ENCODE measurements at regions not wholly inside any gene's neighbourhood (a gene's known extent, or its start where the extent isn't known, plus 50 kb on each side); places are given as distances from the start of the nearest gene placed in this dataset.

DNA sequence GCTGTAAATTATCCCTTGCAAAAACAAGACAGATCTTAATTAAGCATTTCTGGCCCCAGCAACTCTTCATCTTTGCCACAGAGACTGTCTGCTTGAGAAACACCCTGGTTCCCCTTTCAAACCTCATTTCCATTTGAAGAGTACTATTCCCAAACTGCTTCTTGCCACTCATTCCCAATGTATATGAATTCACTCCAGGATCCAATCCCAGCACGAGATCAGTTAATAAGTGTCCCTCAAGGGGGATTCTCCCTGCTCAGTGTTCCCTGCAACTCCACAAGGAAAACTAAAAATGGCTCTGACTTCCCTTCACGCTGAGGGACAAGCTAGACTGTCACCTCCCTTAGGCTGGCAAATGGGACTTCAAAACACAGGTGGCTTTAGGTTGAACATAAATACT, 173.2 kb downstream of the SIPA1L2 start:
- no peak overlapping the region for H3K4me3 ChIP-seq (replicated peaks; ENCODE audit: low read depth, low read length)
- no peaks in the 10 kb centered on the region for H3K36me3 ChIP-seq (ENCODE audit: control insufficient read depth, insufficient read depth, low read length)
- H3K27me3 ChIP-seq (replicated peaks; ENCODE audit: control insufficient read depth, insufficient read depth, low read length): no peaks in the 10 kb centered on the region
- TF ChIP-seq, protein P1, sequence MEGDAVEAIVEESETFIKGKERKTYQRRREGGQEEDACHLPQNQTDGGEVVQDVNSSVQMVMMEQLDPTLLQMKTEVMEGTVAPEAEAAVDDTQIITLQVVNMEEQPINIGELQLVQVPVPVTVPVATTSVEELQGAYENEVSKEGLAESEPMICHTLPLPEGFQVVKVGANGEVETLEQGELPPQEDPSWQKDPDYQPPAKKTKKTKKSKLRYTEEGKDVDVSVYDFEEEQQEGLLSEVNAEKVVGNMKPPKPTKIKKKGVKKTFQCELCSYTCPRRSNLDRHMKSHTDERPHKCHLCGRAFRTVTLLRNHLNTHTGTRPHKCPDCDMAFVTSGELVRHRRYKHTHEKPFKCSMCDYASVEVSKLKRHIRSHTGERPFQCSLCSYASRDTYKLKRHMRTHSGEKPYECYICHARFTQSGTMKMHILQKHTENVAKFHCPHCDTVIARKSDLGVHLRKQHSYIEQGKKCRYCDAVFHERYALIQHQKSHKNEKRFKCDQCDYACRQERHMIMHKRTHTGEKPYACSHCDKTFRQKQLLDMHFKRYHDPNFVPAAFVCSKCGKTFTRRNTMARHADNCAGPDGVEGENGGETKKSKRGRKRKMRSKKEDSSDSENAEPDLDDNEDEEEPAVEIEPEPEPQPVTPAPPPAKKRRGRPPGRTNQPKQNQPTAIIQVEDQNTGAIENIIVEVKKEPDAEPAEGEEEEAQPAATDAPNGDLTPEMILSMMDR (IDR thresholded peaks at IDR 0.05; ENCODE audit: insufficient read depth, low read length, poor library complexity, severe bottlenecking): no peak
- DNase-seq (ENCODE audit: extremely low read depth, insufficient read length): no peak

DNA sequence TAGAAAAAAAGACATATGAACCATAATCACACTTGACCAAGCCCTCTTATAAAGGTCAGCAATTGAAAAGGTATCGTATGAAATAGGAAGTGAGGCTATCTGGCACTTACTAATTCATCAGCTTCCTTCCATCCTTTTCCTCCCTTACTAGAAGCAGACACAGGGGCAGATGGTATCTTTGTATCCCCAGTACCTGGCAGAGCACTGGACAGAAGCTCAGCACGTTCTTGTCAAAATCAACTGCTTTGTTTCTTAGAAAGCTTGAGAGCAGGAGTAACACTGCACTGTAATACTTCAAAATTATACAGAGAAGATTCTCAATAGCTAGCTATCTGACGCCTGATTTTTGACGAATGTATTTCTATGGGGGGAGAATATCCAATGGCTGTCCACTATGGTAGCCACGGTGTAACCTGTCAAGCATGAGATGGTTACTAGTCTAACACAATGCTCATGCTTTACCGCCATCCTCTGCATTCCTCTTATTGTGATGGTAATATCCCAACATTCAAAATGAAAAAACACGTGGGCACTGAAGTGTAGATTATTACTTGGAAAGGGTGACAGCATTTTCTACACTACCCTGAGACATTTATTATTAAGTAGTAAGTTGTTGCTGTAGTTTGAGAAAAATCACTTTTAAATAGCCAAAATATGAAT, 175.6 kb downstream of the SIPA1L2 start:
- DNase-seq (ENCODE audit: extremely low read depth, insufficient read length): no peak
- TF ChIP-seq, protein P1 (IDR thresholded peaks at IDR 0.05; ENCODE audit: insufficient read depth, low read length, poor library complexity, severe bottlenecking): no peak
- H3K36me3 ChIP-seq (ENCODE audit: control insufficient read depth, insufficient read depth, low read length): no peaks in the 10 kb centered on the region
- no peak overlapping the region for H3K4me3 ChIP-seq (replicated peaks; ENCODE audit: low read depth, low read length)
- H3K27me3 ChIP-seq (replicated peaks; ENCODE audit: control insufficient read depth, insufficient read depth, low read length): no peaks in the 10 kb centered on the region

DNA sequence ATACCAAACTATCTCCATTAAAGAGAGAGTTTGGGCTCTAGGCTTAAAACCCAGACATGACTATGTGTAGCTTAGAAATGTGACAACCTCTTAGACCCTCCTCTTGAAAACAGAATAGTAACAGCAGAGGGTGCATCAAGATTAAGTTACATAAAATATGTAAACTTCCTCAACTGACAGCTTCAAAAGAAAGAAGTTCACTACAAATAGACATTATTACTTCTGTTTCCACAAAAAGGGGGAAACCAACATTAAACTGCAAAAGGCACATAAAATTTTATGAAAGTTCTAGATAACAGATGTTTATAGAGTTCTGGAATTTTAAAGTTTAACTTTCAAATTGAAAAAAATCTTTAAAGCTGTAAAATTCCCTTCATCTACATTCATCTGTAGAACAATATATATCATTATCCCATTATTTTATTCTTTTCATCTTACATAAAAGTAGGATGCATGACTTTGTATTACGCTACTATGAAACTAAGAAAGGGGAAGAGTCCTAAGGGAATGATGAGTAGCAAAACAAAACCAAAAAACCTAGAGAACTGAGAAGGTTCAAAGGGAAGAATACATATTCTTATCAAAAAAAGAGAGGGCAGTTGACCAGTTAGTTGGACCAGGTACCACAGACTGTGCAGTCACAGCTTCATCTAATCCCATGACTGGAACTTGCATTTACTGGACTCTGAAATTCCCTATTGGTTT, 177.0 kb downstream of the SIPA1L2 start:
- Histone ChIP-seq H3K27me3 (replicated peaks; ENCODE audit: control insufficient read depth, insufficient read depth, low read length) (no peaks in the 10 kb centered on the region), H3K4me3 (replicated peaks; ENCODE audit: low read depth, low read length) (no peak overlapping the region), H3K36me3 (ENCODE audit: control insufficient read depth, insufficient read depth, low read length) (no peaks in the 10 kb centered on the region)
- TF ChIP-seq, protein P1 (IDR thresholded peaks at IDR 0.05; ENCODE audit: insufficient read depth, low read length, poor library complexity, severe bottlenecking): no peak
- no peak for DNase-seq (ENCODE audit: extremely low read depth, insufficient read length)

DNA sequence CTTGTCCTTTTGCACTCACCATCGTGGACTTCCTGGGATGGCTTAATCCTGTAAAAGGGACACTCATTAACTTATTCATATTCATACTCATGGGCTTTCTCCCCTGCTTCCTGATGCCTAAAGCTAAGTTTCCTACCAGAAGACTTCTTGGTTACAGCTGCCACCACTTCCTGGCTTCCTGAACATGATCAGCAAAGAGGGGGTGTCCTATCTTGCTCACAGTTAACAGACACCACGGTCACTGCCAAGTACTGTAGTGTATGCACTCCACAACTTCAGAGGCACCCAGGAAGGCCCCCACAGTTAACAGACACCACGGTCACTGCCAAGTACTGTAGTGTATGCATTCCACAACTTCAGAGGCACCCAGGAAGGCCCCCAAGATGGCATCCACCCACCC, 177.8 kb downstream of the SIPA1L2 start:
- H3K4me3 ChIP-seq (replicated peaks; ENCODE audit: low read depth, low read length): no peak overlapping the region
- DNase-seq (ENCODE audit: extremely low read depth, insufficient read length): no peak
- H3K27me3 ChIP-seq (replicated peaks; ENCODE audit: control insufficient read depth, insufficient read depth, low read length): no peaks in the 10 kb centered on the region
- no peaks in the 10 kb centered on the region for H3K36me3 ChIP-seq (ENCODE audit: control insufficient read depth, insufficient read depth, low read length)
- TF ChIP-seq, protein P1 (IDR thresholded peaks at IDR 0.05; ENCODE audit: insufficient read depth, low read length, poor library complexity, severe bottlenecking): no peak

DNA sequence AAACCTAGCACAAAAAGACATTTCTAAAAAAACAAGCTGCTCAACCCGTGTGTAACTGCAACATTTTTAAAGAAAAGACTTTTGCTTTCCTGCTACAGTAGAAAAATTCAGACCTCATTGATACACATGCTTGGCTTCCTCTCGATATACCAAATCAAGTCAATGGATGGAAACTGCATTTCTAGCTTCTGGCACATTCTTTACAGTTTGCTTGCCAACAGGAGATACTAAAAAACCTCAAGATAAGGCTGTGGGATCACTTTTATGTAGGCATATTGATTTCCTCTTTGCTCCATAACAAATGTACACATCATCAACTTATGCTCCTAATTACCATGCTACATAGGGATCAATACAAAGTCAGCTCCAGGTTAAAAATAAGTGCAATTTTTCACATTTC, 178.4 kb downstream of the SIPA1L2 start:
- no peaks in the 10 kb centered on the region for H3K27me3 ChIP-seq (replicated peaks; ENCODE audit: control insufficient read depth, insufficient read depth, low read length)
- TF ChIP-seq, protein P1 (IDR thresholded peaks at IDR 0.05; ENCODE audit: insufficient read depth, low read length, poor library complexity, severe bottlenecking): no peak
- H3K36me3 ChIP-seq (ENCODE audit: control insufficient read depth, insufficient read depth, low read length): no peaks in the 10 kb centered on the region
- DNase-seq (ENCODE audit: extremely low read depth, insufficient read length): no peak
- H3K4me3 ChIP-seq (replicated peaks; ENCODE audit: low read depth, low read length): no peak overlapping the region

Measured in GM06990 (cell line).